ENCODE measurements at regions not wholly inside any gene's neighbourhood (a gene's known extent, or its start where the extent isn't known, plus 50 kb on each side); places are given as distances from the start of the nearest gene placed in this dataset.
A peak's percentile ranks its signal among the peaks of the same experiment; 100 is the strongest.
"Not testable (repeated sequence)": the region's sequence is repeated elsewhere in the genome, so short reads cannot be mapped to it uniquely, and the experiment has no call there.

GRCh38 chr6:137634177-137634576 is 140.0 kb upstream of the OLIG3 start:
- not testable (repeated sequence) for H3K36me3 Mint-ChIP-seq (ENCODE audit: insufficient read depth); DNase-seq; H3K27ac Mint-ChIP-seq; H3K4me1 Mint-ChIP-seq (ENCODE audit: low read depth in 2 of 2); H3K4me3 Mint-ChIP-seq; H3K9me3 Mint-ChIP-seq; ATAC-seq (replicated peaks); H3K27me3 Mint-ChIP-seq

DNA sequence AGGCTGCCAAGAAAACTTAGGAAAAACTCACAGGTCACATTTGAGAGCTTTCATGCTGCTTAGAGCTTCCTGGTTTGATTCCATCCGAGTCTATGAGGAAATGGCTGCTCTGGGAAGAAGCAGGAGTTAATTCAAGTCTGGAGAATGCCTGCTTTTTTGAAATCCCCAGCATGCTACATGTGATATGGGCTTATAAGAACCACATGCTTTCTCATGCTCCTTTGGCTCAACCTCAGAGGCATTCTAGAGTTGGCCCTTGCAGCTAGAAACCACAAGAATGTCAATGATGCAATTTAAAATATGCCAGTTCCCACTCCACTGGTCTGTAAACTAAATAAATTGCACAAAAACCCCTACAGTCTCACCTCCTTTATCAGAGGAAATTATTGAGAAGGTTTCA is 142.9 kb upstream of the OLIG3 start:
- Mint-ChIP-seq H3K4me1 (ENCODE audit: low read depth in 2 of 2) (peaks cover 9 to 13% of the 10 kb centered on the region in 2 donors), H3K4me3 (no peak overlapping the region), H3K36me3 (ENCODE audit: insufficient read depth) (no peaks in the 10 kb centered on the region), H3K27ac (no peak overlapping the region), H3K9me3 (no peaks in the 10 kb centered on the region), H3K27me3 (peaks cover 0 to 6% of the 10 kb centered on the region in 2 donors)
- no peak for DNase-seq
- ATAC-seq (replicated peaks): no peak

- DNase-seq (no peak), ATAC-seq (replicated peaks) (peak; percentile 37)
- Mint-ChIP-seq H3K36me3 (ENCODE audit: insufficient read depth) (no peaks in the 10 kb centered on the region), H3K27me3 (no peaks in the 10 kb centered on the region), H3K27ac (peak overlapping the region in 1 of 2 donors; percentile 16), H3K4me3 (peak overlapping the region in 1 of 2 donors; percentile 62), H3K4me1 (ENCODE audit: low read depth in 2 of 2) (peaks cover 9 to 13% of the 10 kb centered on the region in 2 donors), H3K9me3 (no peaks in the 10 kb centered on the region)
These were observed 144.9 kb upstream of the OLIG3 start for GRCh38 chr6:137638926-137639706.

DNA sequence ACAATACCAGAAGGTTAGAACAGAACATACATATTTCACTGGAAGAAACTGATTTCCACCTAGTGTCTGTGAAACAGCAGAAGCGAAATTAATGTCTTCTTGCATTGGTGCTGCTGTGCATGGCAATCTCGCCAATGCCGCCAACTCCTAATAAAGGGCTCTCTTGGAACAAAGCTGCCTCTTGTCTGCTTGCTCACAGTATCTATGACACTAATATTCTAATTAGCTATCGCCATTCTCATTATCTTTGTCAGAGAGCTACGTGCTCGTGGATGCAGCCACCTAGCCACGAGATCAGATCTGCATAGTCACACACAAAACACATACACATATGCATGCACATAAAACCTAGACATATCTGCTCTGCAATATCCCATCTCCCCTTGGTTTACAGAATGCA is 145.9 kb upstream of the OLIG3 start:
- DNase-seq (no peak), ATAC-seq (replicated peaks) (no peak)
- peaks cover 9 to 13% of the 10 kb centered on the region in 2 donors for H3K4me1 Mint-ChIP-seq (ENCODE audit: low read depth in 2 of 2)
- H3K27ac Mint-ChIP-seq: no peak overlapping the region
- no peaks in the 10 kb centered on the region for H3K36me3 Mint-ChIP-seq (ENCODE audit: insufficient read depth)
- no peaks in the 10 kb centered on the region for H3K27me3 Mint-ChIP-seq
- H3K9me3 Mint-ChIP-seq: no peaks in the 10 kb centered on the region
- H3K4me3 Mint-ChIP-seq: no peak overlapping the region

DNA sequence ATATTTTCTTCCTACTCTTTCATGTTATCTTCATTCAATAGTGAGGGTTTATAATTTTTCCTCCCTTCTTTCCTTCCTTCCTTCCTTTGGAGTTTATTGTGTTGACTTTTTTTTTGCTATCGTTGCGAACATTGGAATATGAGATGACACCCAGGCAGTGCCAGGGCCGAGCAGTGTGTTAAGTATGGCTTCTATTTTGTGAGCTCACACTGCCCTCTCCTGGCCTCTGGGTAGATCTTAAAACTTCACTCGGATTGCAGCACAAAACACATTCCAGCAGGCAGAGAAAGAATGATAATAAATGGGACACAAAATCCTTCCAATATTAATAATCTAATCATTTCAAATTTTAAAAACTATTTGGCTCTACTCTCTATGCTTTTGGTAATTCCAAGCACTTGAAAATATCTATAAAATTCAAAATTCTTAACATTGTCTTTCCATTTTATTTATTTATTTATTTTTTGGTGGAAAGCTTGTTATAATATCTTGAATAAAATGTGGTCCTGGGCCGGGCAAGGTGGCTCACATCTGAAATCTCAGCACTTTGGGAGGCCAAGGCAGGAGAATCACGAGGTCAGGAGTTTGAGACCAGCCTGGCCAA is 147.4 kb upstream of the OLIG3 start:
- peak; percentile 56 to 61 (median 59) for DNase-seq
- H3K36me3 Mint-ChIP-seq (ENCODE audit: insufficient read depth): no peaks in the 10 kb centered on the region
- peaks cover under 1 to 2% of the 10 kb centered on the region in 2 donors for H3K27me3 Mint-ChIP-seq
- peaks cover 9 to 13% of the 10 kb centered on the region in 2 donors for H3K4me1 Mint-ChIP-seq (ENCODE audit: low read depth in 2 of 2)
- peak; percentile 91 for ATAC-seq (replicated peaks)
- no peaks in the 10 kb centered on the region for H3K9me3 Mint-ChIP-seq
- H3K4me3 Mint-ChIP-seq: no peak overlapping the region
- no peak overlapping the region for H3K27ac Mint-ChIP-seq

DNA sequence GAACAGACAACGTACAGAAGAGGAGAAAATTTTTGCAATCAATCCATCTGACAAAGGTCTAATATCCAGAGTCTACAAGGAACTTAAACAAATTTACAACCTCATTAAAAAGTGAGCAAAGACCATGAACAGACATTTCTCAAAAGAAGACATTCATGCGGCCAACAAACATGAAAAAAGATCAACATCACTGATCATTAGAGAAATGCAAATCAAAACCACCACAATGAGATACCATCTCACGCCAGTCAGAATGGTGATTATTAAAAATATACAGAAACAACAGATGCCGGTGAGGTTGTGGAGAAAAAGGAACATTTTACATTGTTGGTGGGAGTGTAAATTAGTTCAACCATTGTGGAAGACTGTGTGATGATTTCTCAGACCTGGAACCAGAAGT is 149.0 kb upstream of the OLIG3 start:
- not testable (repeated sequence) for ATAC-seq (replicated peaks)

GRCh38 chr6:137643644-137644043 is 149.4 kb upstream of the OLIG3 start:
- H3K9me3 Mint-ChIP-seq; H3K4me1 Mint-ChIP-seq (ENCODE audit: low read depth in 2 of 2); H3K4me3 Mint-ChIP-seq; H3K27ac Mint-ChIP-seq; DNase-seq; H3K36me3 Mint-ChIP-seq (ENCODE audit: insufficient read depth); ATAC-seq (replicated peaks): not testable (repeated sequence)
- peaks cover 20 to 23% of the 10 kb centered on the region in 2 donors for H3K27me3 Mint-ChIP-seq

More for the DNA sequence above, 149.0 kb upstream of the OLIG3 start:
- Mint-ChIP-seq H3K27me3 (peaks cover 16 to 19% of the 10 kb centered on the region in 2 donors), H3K4me1 (ENCODE audit: low read depth in 2 of 2) (peaks cover 8 to 12% of the 10 kb centered on the region in 2 donors)
- not testable (repeated sequence) for H3K9me3 Mint-ChIP-seq; H3K4me3 Mint-ChIP-seq; H3K27ac Mint-ChIP-seq; H3K36me3 Mint-ChIP-seq (ENCODE audit: insufficient read depth); DNase-seq

- DNase-seq (no peak), ATAC-seq (replicated peaks) (no peak)
- Mint-ChIP-seq H3K27me3 (peaks cover 25 to 33% of the 10 kb centered on the region in 2 donors), H3K4me1 (ENCODE audit: low read depth in 2 of 2) (no peaks in the 10 kb centered on the region), H3K4me3 (no peak overlapping the region), H3K27ac (no peak overlapping the region), H3K36me3 (ENCODE audit: insufficient read depth) (no peaks in the 10 kb centered on the region), H3K9me3 (no peaks in the 10 kb centered on the region)
These were observed 151.7 kb upstream of the OLIG3 start for GRCh38 chr6:137645850-137646249.

DNA sequence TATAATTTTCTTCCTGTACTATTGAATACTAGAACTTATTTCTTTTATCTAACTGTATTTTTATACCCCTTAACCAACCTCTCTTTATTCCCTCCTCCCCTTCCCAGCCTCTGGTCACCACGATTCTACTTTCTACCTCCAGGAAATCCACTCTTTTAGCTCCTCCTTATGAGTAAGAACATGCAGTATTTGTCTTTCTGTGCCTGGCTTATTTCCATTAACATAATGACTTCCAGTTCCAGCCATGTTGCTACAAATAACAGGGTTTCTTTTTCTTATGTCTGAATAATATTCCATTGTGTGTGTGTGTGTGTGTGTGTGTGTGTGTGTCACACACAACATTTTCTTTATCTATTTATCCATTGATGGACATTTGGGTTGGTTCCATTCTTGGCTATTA is 152.3 kb upstream of the OLIG3 start:
- H3K27me3 Mint-ChIP-seq: peaks cover 28 to 34% of the 10 kb centered on the region in 2 donors
- H3K36me3 Mint-ChIP-seq (ENCODE audit: insufficient read depth): no peaks in the 10 kb centered on the region
- H3K27ac Mint-ChIP-seq: no peak overlapping the region
- ATAC-seq (replicated peaks): no peak
- H3K4me1 Mint-ChIP-seq (ENCODE audit: low read depth in 2 of 2): no peaks in the 10 kb centered on the region
- H3K9me3 Mint-ChIP-seq: no peaks in the 10 kb centered on the region
- no peak overlapping the region for H3K4me3 Mint-ChIP-seq
- DNase-seq: no peak

DNA sequence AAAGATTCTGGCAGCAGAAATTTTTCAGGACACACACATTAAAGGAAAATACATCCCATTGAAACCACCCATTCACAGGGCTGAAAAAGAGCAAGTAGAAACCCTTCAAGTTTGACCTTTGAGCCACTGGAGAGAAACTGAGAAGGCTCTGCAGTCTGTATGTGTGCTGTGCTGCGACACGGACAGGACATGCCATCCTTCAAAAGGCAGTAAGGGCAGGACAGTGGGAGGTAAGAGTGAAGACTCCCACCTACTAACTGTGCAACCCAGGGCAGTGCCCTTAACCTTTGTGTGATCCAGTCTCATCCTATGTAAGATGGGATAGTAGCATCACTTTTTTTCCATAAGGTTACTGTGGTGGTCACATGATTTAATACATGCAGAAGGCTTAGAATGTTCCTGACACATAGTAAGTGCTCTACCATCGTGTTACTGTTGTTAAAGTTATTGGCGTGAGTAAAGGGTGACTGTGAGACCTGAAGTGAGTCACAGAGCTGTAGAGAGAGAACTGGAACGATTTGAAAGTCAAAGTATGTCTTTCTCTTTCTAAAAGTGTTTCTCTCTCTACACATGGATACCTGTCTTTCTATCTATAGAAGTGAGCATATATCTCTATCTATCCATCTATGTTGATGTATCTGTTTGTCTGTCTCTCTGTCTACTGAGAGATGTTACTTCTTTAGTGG is 153.7 kb upstream of the OLIG3 start:
- ATAC-seq (replicated peaks) (no peak), DNase-seq (no peak)
- no peak overlapping the region for H3K27ac Mint-ChIP-seq
- no peaks in the 10 kb centered on the region for H3K36me3 Mint-ChIP-seq (ENCODE audit: insufficient read depth)
- peaks cover 33 to 40% of the 10 kb centered on the region in 2 donors for H3K27me3 Mint-ChIP-seq
- no peaks in the 10 kb centered on the region for H3K4me1 Mint-ChIP-seq (ENCODE audit: low read depth in 2 of 2)
- no peak overlapping the region for H3K4me3 Mint-ChIP-seq
- H3K9me3 Mint-ChIP-seq: no peaks in the 10 kb centered on the region

- H3K27me3 Mint-ChIP-seq: peaks cover 33 to 40% of the 10 kb centered on the region in 2 donors
- ATAC-seq (replicated peaks): no peak
- no peak for DNase-seq
- H3K9me3 Mint-ChIP-seq: peaks cover 0 to under 1% of the 10 kb centered on the region in 2 donors
- no peak overlapping the region for H3K4me3 Mint-ChIP-seq
- H3K36me3 Mint-ChIP-seq (ENCODE audit: insufficient read depth): no peaks in the 10 kb centered on the region
- no peaks in the 10 kb centered on the region for H3K4me1 Mint-ChIP-seq (ENCODE audit: low read depth in 2 of 2)
- no peak overlapping the region for H3K27ac Mint-ChIP-seq
These were observed 156.5 kb upstream of the OLIG3 start for GRCh38 chr6:137650720-137651119.

- H3K4me3 Mint-ChIP-seq: no peak overlapping the region
- peaks cover 33 to 40% of the 10 kb centered on the region in 2 donors for H3K27me3 Mint-ChIP-seq
- H3K27ac Mint-ChIP-seq: no peak overlapping the region
- ATAC-seq (replicated peaks) (no peak), DNase-seq (no peak)
- H3K9me3 Mint-ChIP-seq: peaks cover 0 to 1% of the 10 kb centered on the region in 2 donors
- no peaks in the 10 kb centered on the region for H3K36me3 Mint-ChIP-seq (ENCODE audit: insufficient read depth)
- H3K4me1 Mint-ChIP-seq (ENCODE audit: low read depth in 2 of 2): no peaks in the 10 kb centered on the region
These were observed 157.0 kb upstream of the OLIG3 start for GRCh38 chr6:137651178-137651577.

- H3K27ac Mint-ChIP-seq: no peak overlapping the region
- no peak for DNase-seq
- no peak for ATAC-seq (replicated peaks)
- H3K4me3 Mint-ChIP-seq: no peak overlapping the region
- no peaks in the 10 kb centered on the region for H3K36me3 Mint-ChIP-seq (ENCODE audit: insufficient read depth)
- peaks cover 0 to 1% of the 10 kb centered on the region in 2 donors for H3K9me3 Mint-ChIP-seq
- peaks cover 29 to 38% of the 10 kb centered on the region in 2 donors for H3K27me3 Mint-ChIP-seq
- H3K4me1 Mint-ChIP-seq (ENCODE audit: low read depth in 2 of 2): no peaks in the 10 kb centered on the region
These were observed 157.6 kb upstream of the OLIG3 start for GRCh38 chr6:137651591-137652335.

All from effector memory CD8-positive, alpha-beta T cell (primary cell).